GM04503 (cell line): ENCODE measurements at regions not wholly inside any gene's neighbourhood (a gene's known extent, or its start where the extent isn't known, plus 50 kb on each side); places are given as distances from the start of the nearest gene placed in this dataset.

Experiments
- DNase-seq: peaks from one replicate; pipeline ENCODE4 v3.0.0-alpha.2; 2012; ENCODE audit warnings: low read depth

GRCh38 chr18:61167902-61168301, 165.3 kb upstream of the CDH20 start:
- DNase-seq = no peak

- no peak for DNase-seq
These were observed 163.8 kb upstream of the CDH20 start for GRCh38 chr18:61169386-61169785.

GRCh38 chr18:61172624-61173023, 160.6 kb upstream of the CDH20 start:
- DNase-seq = no peak

GRCh38 chr18:61173554-61173953, 159.7 kb upstream of the CDH20 start:
- DNase-seq = no peak

GRCh38 chr18:61183798-61184197, 149.4 kb upstream of the CDH20 start:
- no peak for DNase-seq

- no peak for DNase-seq
These were observed 145.3 kb upstream of the CDH20 start for GRCh38 chr18:61187971-61188370.

- no peak for DNase-seq
These were observed 143.9 kb upstream of the CDH20 start for GRCh38 chr18:61189376-61189775.

- no peak for DNase-seq
These were observed 138.5 kb upstream of the CDH20 start for GRCh38 chr18:61194726-61195125.

- no peak for DNase-seq
These were observed 136.5 kb upstream of the CDH20 start for GRCh38 chr18:61196750-61197149.

GRCh38 chr18:61198486-61198885, 134.7 kb upstream of the CDH20 start:
- no peak for DNase-seq

GRCh38 chr18:61199171-61199848, 133.9 kb upstream of the CDH20 start:
- DNase-seq = peak; percentile 17

- no peak for DNase-seq
These were observed 131.7 kb upstream of the CDH20 start for GRCh38 chr18:61201511-61201910.

- DNase-seq = no peak
These were observed 130.1 kb upstream of the CDH20 start for GRCh38 chr18:61203151-61203550.

- DNase-seq = no peak
These were observed 123.4 kb upstream of the CDH20 start for GRCh38 chr18:61209801-61210200.

- DNase-seq = no peak
These were observed 117.2 kb upstream of the CDH20 start for GRCh38 chr18:61216051-61216450.

- DNase-seq = no peak
These were observed 111.0 kb upstream of the CDH20 start for GRCh38 chr18:61222206-61222605.

GRCh38 chr18:61225336-61225735, 107.9 kb upstream of the CDH20 start:
- DNase-seq = no peak

GRCh38 chr18:61236356-61237057, 96.7 kb upstream of the CDH20 start:
- DNase-seq = no peak

- no peak for DNase-seq
These were observed 95.7 kb upstream of the CDH20 start for GRCh38 chr18:61237529-61237928.

GRCh38 chr18:61239051-61239450, 94.2 kb upstream of the CDH20 start:
- DNase-seq = no peak

GRCh38 chr18:61241260-61241853, 91.9 kb upstream of the CDH20 start:
- no peak for DNase-seq

- no peak for DNase-seq
These were observed 88.6 kb upstream of the CDH20 start for GRCh38 chr18:61244632-61245031.

GRCh38 chr18:61245276-61245675, 88.0 kb upstream of the CDH20 start:
- no peak for DNase-seq
